HCT116 (cell line): ENCODE measurements at regions not wholly inside any gene's neighbourhood (a gene's known extent, or its start where the extent isn't known, plus 50 kb on each side); places are given as distances from the start of the nearest gene placed in this dataset.

Experiments used
- ATAC-seq: fragments of 200-7000 bp; cut with Tn5 transposase; 2 replicates; pipeline ENCODE4 v1.9.1; 2020; ENCODE audit warnings: mild to moderate bottlenecking, moderate library complexity
- BruUV-seq: library from RNA; stranded (reverse); fragments of 400-500 nt; replicated peaks from 2 replicates; lab custom pipeline; 2021; lab: Mats Ljungman, UMichigan
- CTCF ChIA-PET: fragments of 300-600 bp; sonication (Branson Sonifier 250); formaldehyde crosslinking; loops from one replicate; lab custom pipeline; 2021; ENCODE audit warnings: antibody characterized with exemption; lab: Charles Lee
- POLR2A ChIA-PET: fragments of 300-600, 350-600 bp; sonication (Branson Sonifier 250); formaldehyde crosslinking; loops from one replicate; lab custom pipeline; 2021; ENCODE audit warnings: antibody characterized with exemption; lab: Charles Lee
- RAD21 ChIA-PET, 2 experiments: fragments of 300-600 bp; sonication (Branson Sonifier 250); formaldehyde crosslinking; loops; one replicate each; lab custom pipeline; 2023; ENCODE audit warnings: low total read pairs in 2 of 2; ENCODE audit not compliant: uncharacterized antibody in 2 of 2, unreplicated experiment in 2 of 2, low non-redundant PET in 1 of 2; lab: Charles Lee
- DNase-seq: peaks from one replicate; pipeline ENCODE4 v3.0.0-alpha.2; 2010; ENCODE audit warnings: low read depth, low spot score
- H2AFZ ChIP-seq: fragments of 200-600 bp; shearing (Covaris generic), sonication (generic); 2 replicates; pipeline ENCODE4 v1.6.1; 2017; ENCODE audit warnings: low read depth, mixed run types, mixed read lengths, antibody characterized with exemption, low read length; ENCODE audit not compliant: poor library complexity, severe bottlenecking
- H3K27ac ChIP-seq: 2 replicates; pipeline ENCODE4 v1.5.1; 2012; ENCODE audit warnings: low read depth, low read length
- H3K27me3 ChIP-seq: fragments of 200-600 bp; sonication (generic); 2 replicates; pipeline ENCODE4 v1.6.1; 2016; ENCODE audit warnings: mixed run types, low read length, mixed read lengths; ENCODE audit not compliant: insufficient read depth
- H3K36me3 ChIP-seq, 2 experiments: fragments of 200-500 bp in 1 of 2; fragments of 200-600 bp in 1 of 2; sonication (Bioruptor generic) in 1 of 2; sonication (generic) in 1 of 2; 2 replicates each; pipeline versions ENCODE4 v1.5.1 to v1.6.1; 2014 to 2016; ENCODE audit warnings: low read length in 2 of 2, inconsistent platforms in 1 of 2, mixed read lengths in 1 of 2, mixed run types in 1 of 2; ENCODE audit not compliant: insufficient read depth in 2 of 2, control insufficient read depth in 1 of 2
- H3K4me1 ChIP-seq, 2 experiments: fragments of 200-600 bp in 1 of 2; sonication (generic) in 1 of 2; 2 replicates each; pipeline versions ENCODE4 v1.5.1 to v1.6.1; 2012 to 2017; ENCODE audit warnings: low read length in 2 of 2, inconsistent platforms in 1 of 2, mild to moderate bottlenecking in 1 of 2, mixed read lengths in 1 of 2, mixed run types in 1 of 2, moderate library complexity in 1 of 2; ENCODE audit not compliant: insufficient read depth in 2 of 2, control insufficient read depth in 1 of 2
- H3K4me2 ChIP-seq: fragments of 200-600 bp; sonication (generic); 2 replicates; pipeline ENCODE4 v1.6.1; 2017; ENCODE audit warnings: mixed run types, low read length, mixed read lengths
- H3K4me3 ChIP-seq, 2 experiments: fragments of 200-600 bp in 1 of 2; sonication (generic) in 1 of 2; replicated peaks in 1 of 2; 2 replicates each; pipeline ENCODE4 v1.5.1; 2011 to 2016; ENCODE audit warnings: low read length in 2 of 2, control low read depth in 1 of 2, low read depth in 1 of 2, mild to moderate bottlenecking in 1 of 2, mixed read lengths in 1 of 2, mixed run types in 1 of 2
- H3K79me2 ChIP-seq: fragments of 200-600 bp; sonication (generic); 2 replicates; pipeline ENCODE4 v1.6.1; 2017; ENCODE audit warnings: mild to moderate bottlenecking, mixed run types, low read length, moderate library complexity, mixed read lengths; ENCODE audit not compliant: insufficient read depth
- H3K9ac ChIP-seq: fragments of 200-600 bp; sonication (generic); 2 replicates; pipeline ENCODE4 v1.6.1; 2016; ENCODE audit warnings: low read length, mixed read lengths
- H3K9me2 ChIP-seq: fragments of 200-600 bp; sonication (generic), shearing (Covaris generic); 2 replicates; pipeline ENCODE4 v1.6.1; 2017; ENCODE audit warnings: mixed run types, mild to moderate bottlenecking, moderate library complexity; ENCODE audit not compliant: insufficient read depth
- H3K9me3 ChIP-seq, 2 experiments: fragments of 200-500 bp in 1 of 2; fragments of 200-600 bp in 1 of 2; sonication (Bioruptor generic) in 1 of 2; sonication (generic) in 1 of 2; 2 replicates each; pipeline ENCODE4 v1.6.1; 2014 to 2017; ENCODE audit warnings: low read length in 2 of 2, mixed read lengths in 2 of 2, inconsistent platforms in 1 of 2, low read depth in 1 of 2, mild to moderate bottlenecking in 1 of 2, mixed run types in 1 of 2, moderate library complexity in 1 of 2; ENCODE audit not compliant: control insufficient read depth in 1 of 2, insufficient read depth in 1 of 2
- H4K20me1 ChIP-seq: fragments of 200-600 bp; sonication (generic), shearing (Covaris generic); 2 replicates; pipeline ENCODE4 v1.6.1; 2017; ENCODE audit warnings: mixed run types, mild to moderate bottlenecking, moderate library complexity; ENCODE audit not compliant: insufficient read depth
- EGR1 ChIP-seq: IDR thresholded peaks from 2 replicates; pipeline ENCODE4 v1.6.1; 2012; ENCODE audit warnings: low read depth
- EZH2 ChIP-seq: fragments of 200-600 bp; sonication (generic); IDR thresholded peaks from 2 replicates; pipeline ENCODE4 v1.6.1; 2017; ENCODE audit warnings: antibody characterized with exemption, mixed run types
- EZH2phosphoT487 ChIP-seq: fragments of 200-600 bp; IDR thresholded peaks from 2 replicates; pipeline ENCODE4 v1.6.1; 2018; ENCODE audit warnings: antibody characterized with exemption, borderline replicate concordance
- FOSL1 ChIP-seq: IDR thresholded peaks from 2 replicates; pipeline ENCODE4 v1.6.1; 2012; ENCODE audit warnings: low read depth
- JUND ChIP-seq: IDR thresholded peaks from 2 replicates; pipeline ENCODE4 v1.6.1; 2012
- MAX ChIP-seq: IDR thresholded peaks from 2 replicates; pipeline ENCODE4 v1.6.1; 2012
- POLR2A ChIP-seq: IDR thresholded peaks from 2 replicates; pipeline ENCODE4 v1.7.0; 2011; ENCODE audit warnings: borderline replicate concordance; ENCODE audit not compliant: insufficient read depth, insufficient read length; ENCODE audit errors: extremely low read depth
- POLR2AphosphoS5 ChIP-seq: IDR thresholded peaks from 2 replicates; pipeline ENCODE4 v1.6.1; 2011; ENCODE audit warnings: mild to moderate bottlenecking, low read depth, low read length, moderate library complexity
- RAD21 ChIP-seq: IDR thresholded peaks from 2 replicates; pipeline ENCODE4 v1.6.1; 2012; ENCODE audit warnings: low read depth, mild to moderate bottlenecking
- SIN3A ChIP-seq: IDR thresholded peaks from 2 replicates; pipeline ENCODE4 v1.6.1; 2012; ENCODE audit warnings: low read depth
- SP1 ChIP-seq: IDR thresholded peaks from 2 replicates; pipeline ENCODE4 v1.6.1; 2012; ENCODE audit warnings: low read depth
- SRF ChIP-seq: IDR thresholded peaks from 2 replicates; pipeline ENCODE4 v1.6.1; 2012; ENCODE audit warnings: low read depth
- ZFX ChIP-seq: fragments of 450-650 bp; IDR thresholded peaks from 2 replicates; pipeline ENCODE4 v1.6.1; 2017
- intact Hi-C: fragments of 100-400 bp; cut with micrococcal nuclease; formaldehyde crosslinking; loops from 2 replicates; pipeline ENCODE4 v1.10.0; 2022
- TF ChIP-seq, protein P1 (sequence below), 3 experiments: fragments of 200-600 bp in 1 of 3; sonication (generic) in 1 of 3; IDR thresholded peaks in 2 of 3; conservative IDR thresholded peaks in 1 of 3; 2 replicates each; pipeline ENCODE4 v1.5.1; 2012 to 2017; ENCODE audit warnings: low read depth in 2 of 3, low read length in 2 of 3, antibody characterized with exemption in 1 of 3, borderline replicate concordance in 1 of 3, control low read depth in 1 of 3, mild to moderate bottlenecking in 1 of 3, mixed read lengths in 1 of 3, mixed run types in 1 of 3, moderate library complexity in 1 of 3; ENCODE audit not compliant: insufficient read depth in 1 of 3
- TF ChIP-seq, protein P2 (sequence below): IDR thresholded peaks from 2 replicates; pipeline ENCODE4 v1.6.1; 2012

- Histone ChIP-seq H3K36me3 (no peaks in the 10 kb centered on the region), H2AFZ (no peak overlapping the region), H3K4me3 (no peak overlapping the region), H3K27ac (no peak overlapping the region), H3K4me2 (no peak overlapping the region), H3K4me1 (no peaks in the 10 kb centered on the region), H3K9me2 (no peaks in the 10 kb centered on the region), H3K9ac (no peak overlapping the region), H3K27me3 (peaks cover 49% of the 10 kb centered on the region), H3K79me2 (no peaks in the 10 kb centered on the region), H3K9me3 (no peaks in the 10 kb centered on the region), H4K20me1 (no peaks in the 10 kb centered on the region)
- intact Hi-C loops, result no loop called here
- ChIA-PET RAD21 (no interaction called here), CTCF (no interaction called here), POLR2A (no interaction called here)
- TF ChIP-seq SP1, result no peak
- no TSS peak for BruUV-seq
- ATAC-seq, result no peak
- no peak for DNase-seq
These were observed 173.8 kb upstream of the SOX21 start for GRCh38 chr13:94886191-94886590.

DNA sequence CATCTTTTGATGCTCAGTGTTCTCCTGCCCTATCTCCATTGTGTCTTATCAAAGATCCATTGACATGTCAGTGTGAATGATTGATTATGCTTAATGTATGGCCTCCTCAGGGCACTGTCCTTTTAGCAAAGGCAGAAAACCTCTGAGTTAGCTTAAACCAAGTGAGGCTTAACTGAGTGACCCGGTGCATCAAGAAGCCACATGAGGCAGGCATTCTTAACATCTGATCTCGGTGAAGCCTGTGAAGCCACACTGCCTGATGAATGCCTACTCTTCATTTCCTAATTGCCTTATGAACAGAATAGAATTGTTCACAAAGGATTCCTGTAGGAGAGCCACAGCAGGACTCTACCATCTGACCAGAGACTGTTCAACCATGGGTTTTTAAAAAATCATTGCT, 168.1 kb upstream of the SOX21 start:
- ChIA-PET CTCF (no interaction called here), POLR2A (no interaction called here), RAD21 (no interaction called here)
- BruUV-seq, result no TSS peak
- Histone ChIP-seq H3K27me3 (peaks cover 36% of the 10 kb centered on the region), H3K27ac (no peak overlapping the region), H3K4me2 (no peak overlapping the region), H3K9me2 (no peaks in the 10 kb centered on the region), H3K79me2 (no peaks in the 10 kb centered on the region), H3K4me1 (no peaks in the 10 kb centered on the region), H3K9ac (no peak overlapping the region), H3K9me3 (no peaks in the 10 kb centered on the region), H2AFZ (no peak overlapping the region), H4K20me1 (no peaks in the 10 kb centered on the region), H3K4me3 (no peak overlapping the region), H3K36me3 (no peaks in the 10 kb centered on the region)
- DNase-seq (no peak), ATAC-seq (no peak)
- TF ChIP-seq EZH2phosphoT487, result no peak
- no peak for TF ChIP-seq EGR1
- TF ChIP-seq FOSL1, result no peak
- no peak for TF ChIP-seq POLR2A
- no peak for TF ChIP-seq SRF
- no peak for TF ChIP-seq SP1
- no peak for TF ChIP-seq RAD21
- TF ChIP-seq SIN3A, result no peak
- TF ChIP-seq, protein P1, sequence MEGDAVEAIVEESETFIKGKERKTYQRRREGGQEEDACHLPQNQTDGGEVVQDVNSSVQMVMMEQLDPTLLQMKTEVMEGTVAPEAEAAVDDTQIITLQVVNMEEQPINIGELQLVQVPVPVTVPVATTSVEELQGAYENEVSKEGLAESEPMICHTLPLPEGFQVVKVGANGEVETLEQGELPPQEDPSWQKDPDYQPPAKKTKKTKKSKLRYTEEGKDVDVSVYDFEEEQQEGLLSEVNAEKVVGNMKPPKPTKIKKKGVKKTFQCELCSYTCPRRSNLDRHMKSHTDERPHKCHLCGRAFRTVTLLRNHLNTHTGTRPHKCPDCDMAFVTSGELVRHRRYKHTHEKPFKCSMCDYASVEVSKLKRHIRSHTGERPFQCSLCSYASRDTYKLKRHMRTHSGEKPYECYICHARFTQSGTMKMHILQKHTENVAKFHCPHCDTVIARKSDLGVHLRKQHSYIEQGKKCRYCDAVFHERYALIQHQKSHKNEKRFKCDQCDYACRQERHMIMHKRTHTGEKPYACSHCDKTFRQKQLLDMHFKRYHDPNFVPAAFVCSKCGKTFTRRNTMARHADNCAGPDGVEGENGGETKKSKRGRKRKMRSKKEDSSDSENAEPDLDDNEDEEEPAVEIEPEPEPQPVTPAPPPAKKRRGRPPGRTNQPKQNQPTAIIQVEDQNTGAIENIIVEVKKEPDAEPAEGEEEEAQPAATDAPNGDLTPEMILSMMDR (IDR thresholded peaks at IDR 0.05 in 2 of 3, conservative IDR thresholded peaks at IDR 0.05 in 1 of 3; ENCODE audit: borderline replicate concordance in 1 of 3, insufficient read depth in 1 of 3, low read depth in 2 of 3, low read length in 2 of 3), result no peak
- no peak for TF ChIP-seq POLR2AphosphoS5
- no peak for TF ChIP-seq JUND
- TF ChIP-seq EZH2, result no peak
- no peak for TF ChIP-seq MAX
- TF ChIP-seq ZFX, result no peak
- TF ChIP-seq, protein P2, sequence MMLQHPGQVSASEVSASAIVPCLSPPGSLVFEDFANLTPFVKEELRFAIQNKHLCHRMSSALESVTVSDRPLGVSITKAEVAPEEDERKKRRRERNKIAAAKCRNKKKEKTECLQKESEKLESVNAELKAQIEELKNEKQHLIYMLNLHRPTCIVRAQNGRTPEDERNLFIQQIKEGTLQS, result no peak
- intact Hi-C loops, result no loop called here
